ENCODE measurements at regions not wholly inside any gene's neighbourhood (a gene's known extent, or its start where the extent isn't known, plus 50 kb on each side); places are given as distances from the start of the nearest gene placed in this dataset.

GRCh38 chr1:199404976-199405375, 622.5 kb upstream of the NR5A2 start:
- DNase-seq = no peak
- Histone ChIP-seq H3K4me1 (ENCODE audit: control insufficient read depth in 3 of 3, insufficient read depth in 2 of 3, low read depth in 1 of 3, low read length in 2 of 3) (no peaks in the 10 kb centered on the region), H3K27me3 (ENCODE audit: control insufficient read depth in 3 of 3, insufficient read depth in 3 of 3, low read length in 3 of 3) (no peaks in the 10 kb centered on the region), H3K4me3 (ENCODE audit: low read depth in 1 of 3, low read length in 3 of 3) (no peak overlapping the region), H3K27ac (ENCODE audit: low read depth in 1 of 3, low read length in 2 of 3) (no peak overlapping the region), H3K9me3 (ENCODE audit: control insufficient read depth in 2 of 2, insufficient read depth in 1 of 2, low read depth in 1 of 2, low read length in 1 of 2) (no peaks in the 10 kb centered on the region), H3K36me3 (ENCODE audit: control insufficient read depth in 3 of 3, insufficient read depth in 2 of 3, low read depth in 1 of 3, low read length in 3 of 3) (no peaks in the 10 kb centered on the region)
- FAIRE-seq = no peak

- DNase-seq (no peak), FAIRE-seq (no peak)
- H3K27me3 ChIP-seq (ENCODE audit: control insufficient read depth in 3 of 3, insufficient read depth in 3 of 3, low read length in 3 of 3) = no peaks in the 10 kb centered on the region
- 68 to 84% (median 75%) methylated on average over 3 of the region's 3 CpGs for WGBS, 3 donors
- H3K4me3 ChIP-seq (ENCODE audit: low read depth in 1 of 3, low read length in 3 of 3) = no peak overlapping the region
- H3K27ac ChIP-seq (ENCODE audit: low read depth in 1 of 3, low read length in 2 of 3) = no peak overlapping the region
- no peaks in the 10 kb centered on the region for H3K4me1 ChIP-seq (ENCODE audit: control insufficient read depth in 3 of 3, insufficient read depth in 2 of 3, low read depth in 1 of 3, low read length in 2 of 3)
- no peaks in the 10 kb centered on the region for H3K36me3 ChIP-seq (ENCODE audit: control insufficient read depth in 3 of 3, insufficient read depth in 2 of 3, low read depth in 1 of 3, low read length in 3 of 3)
- H3K9me3 ChIP-seq (ENCODE audit: control insufficient read depth in 2 of 2, insufficient read depth in 1 of 2, low read depth in 1 of 2, low read length in 1 of 2) = no peaks in the 10 kb centered on the region
Observed at GRCh38 chr1:199405634-199406196, 621.8 kb upstream of the NR5A2 start.

- no peaks in the 10 kb centered on the region for H3K36me3 ChIP-seq (ENCODE audit: control insufficient read depth in 3 of 3, insufficient read depth in 2 of 3, low read depth in 1 of 3, low read length in 3 of 3)
- H3K27me3 ChIP-seq (ENCODE audit: control insufficient read depth in 3 of 3, insufficient read depth in 3 of 3, low read length in 3 of 3) = no peaks in the 10 kb centered on the region
- no peaks in the 10 kb centered on the region for H3K9me3 ChIP-seq (ENCODE audit: control insufficient read depth in 2 of 2, insufficient read depth in 1 of 2, low read depth in 1 of 2, low read length in 1 of 2)
- no peak overlapping the region for H3K27ac ChIP-seq (ENCODE audit: low read depth in 1 of 3, low read length in 2 of 3)
- WGBS, 3 donors = 69 to 86% (median 77%) methylated on average over 3 of the region's 3 CpGs
- no peaks in the 10 kb centered on the region for H3K4me1 ChIP-seq (ENCODE audit: control insufficient read depth in 3 of 3, insufficient read depth in 2 of 3, low read depth in 1 of 3, low read length in 2 of 3)
- DNase-seq = no peak
- H3K4me3 ChIP-seq (ENCODE audit: low read depth in 1 of 3, low read length in 3 of 3) = no peak overlapping the region
- no peak for FAIRE-seq
Observed at GRCh38 chr1:199410462-199410861, 617.0 kb upstream of the NR5A2 start.

GRCh38 chr1:199411506-199411905, 616.0 kb upstream of the NR5A2 start:
- H3K27me3 ChIP-seq (ENCODE audit: control insufficient read depth in 3 of 3, insufficient read depth in 3 of 3, low read length in 3 of 3) = no peaks in the 10 kb centered on the region
- no peak for DNase-seq
- no peak overlapping the region for H3K27ac ChIP-seq (ENCODE audit: low read depth in 1 of 3, low read length in 2 of 3)
- H3K4me3 ChIP-seq (ENCODE audit: low read depth in 1 of 3, low read length in 3 of 3) = no peak overlapping the region
- FAIRE-seq = no peak
- H3K36me3 ChIP-seq (ENCODE audit: control insufficient read depth in 3 of 3, insufficient read depth in 2 of 3, low read depth in 1 of 3, low read length in 3 of 3) = no peaks in the 10 kb centered on the region
- H3K4me1 ChIP-seq (ENCODE audit: control insufficient read depth in 3 of 3, insufficient read depth in 2 of 3, low read depth in 1 of 3, low read length in 2 of 3) = no peaks in the 10 kb centered on the region
- H3K9me3 ChIP-seq (ENCODE audit: control insufficient read depth in 2 of 2, insufficient read depth in 1 of 2, low read depth in 1 of 2, low read length in 1 of 2) = peaks cover 3 to 4% of the 10 kb centered on the region in 2 donors

- Histone ChIP-seq H3K36me3 (ENCODE audit: control insufficient read depth in 3 of 3, insufficient read depth in 2 of 3, low read depth in 1 of 3, low read length in 3 of 3) (no peaks in the 10 kb centered on the region), H3K9me3 (ENCODE audit: control insufficient read depth in 2 of 2, insufficient read depth in 1 of 2, low read depth in 1 of 2, low read length in 1 of 2) (no peaks in the 10 kb centered on the region), H3K27ac (ENCODE audit: low read depth in 1 of 3, low read length in 2 of 3) (no peak overlapping the region), H3K27me3 (ENCODE audit: control insufficient read depth in 3 of 3, insufficient read depth in 3 of 3, low read length in 3 of 3) (no peaks in the 10 kb centered on the region), H3K4me3 (ENCODE audit: low read depth in 1 of 3, low read length in 3 of 3) (no peak overlapping the region), H3K4me1 (ENCODE audit: control insufficient read depth in 3 of 3, insufficient read depth in 2 of 3, low read depth in 1 of 3, low read length in 2 of 3) (no peaks in the 10 kb centered on the region)
- 56 to 75% (median 59%) methylated on average over 1 of the region's 1 CpG for WGBS, 3 donors
- DNase-seq = no peak
- FAIRE-seq = no peak
Observed at GRCh38 chr1:199422206-199422605, 605.3 kb upstream of the NR5A2 start.

GRCh38 chr1:199447906-199448305, 579.6 kb upstream of the NR5A2 start:
- WGBS, 3 donors = 51 to 62% (median 57%) methylated on average over 4 of the region's 4 CpGs
- Histone ChIP-seq H3K36me3 (ENCODE audit: control insufficient read depth in 3 of 3, insufficient read depth in 2 of 3, low read depth in 1 of 3, low read length in 3 of 3) (no peaks in the 10 kb centered on the region), H3K27me3 (ENCODE audit: control insufficient read depth in 3 of 3, insufficient read depth in 3 of 3, low read length in 3 of 3) (no peaks in the 10 kb centered on the region), H3K4me1 (ENCODE audit: control insufficient read depth in 3 of 3, insufficient read depth in 2 of 3, low read depth in 1 of 3, low read length in 2 of 3) (no peaks in the 10 kb centered on the region), H3K4me3 (ENCODE audit: low read depth in 1 of 3, low read length in 3 of 3) (no peak overlapping the region), H3K27ac (ENCODE audit: low read depth in 1 of 3, low read length in 2 of 3) (no peak overlapping the region), H3K9me3 (ENCODE audit: control insufficient read depth in 2 of 2, insufficient read depth in 1 of 2, low read depth in 1 of 2, low read length in 1 of 2) (no peaks in the 10 kb centered on the region)
- no peak for FAIRE-seq
- no peak for DNase-seq

- no peak overlapping the region for H3K4me3 ChIP-seq (ENCODE audit: low read depth in 1 of 3, low read length in 3 of 3)
- H3K9me3 ChIP-seq (ENCODE audit: control insufficient read depth in 2 of 2, insufficient read depth in 1 of 2, low read depth in 1 of 2, low read length in 1 of 2) = no peaks in the 10 kb centered on the region
- no peaks in the 10 kb centered on the region for H3K27me3 ChIP-seq (ENCODE audit: control insufficient read depth in 3 of 3, insufficient read depth in 3 of 3, low read length in 3 of 3)
- DNase-seq = no peak
- FAIRE-seq = no peak
- no peaks in the 10 kb centered on the region for H3K4me1 ChIP-seq (ENCODE audit: control insufficient read depth in 3 of 3, insufficient read depth in 2 of 3, low read depth in 1 of 3, low read length in 2 of 3)
- 31 to 59% (median 40%) methylated on average over 3 of the region's 3 CpGs for WGBS, 3 donors
- no peaks in the 10 kb centered on the region for H3K36me3 ChIP-seq (ENCODE audit: control insufficient read depth in 3 of 3, insufficient read depth in 2 of 3, low read depth in 1 of 3, low read length in 3 of 3)
- no peak overlapping the region for H3K27ac ChIP-seq (ENCODE audit: low read depth in 1 of 3, low read length in 2 of 3)
Observed at GRCh38 chr1:199448646-199449045, 578.9 kb upstream of the NR5A2 start.

- no peak for DNase-seq
- 42 to 64% (median 42%) methylated on average over 3 of the region's 3 CpGs for WGBS, 3 donors
- FAIRE-seq = no peak
Observed at GRCh38 chr1:199449221-199449620, 578.3 kb upstream of the NR5A2 start.

GRCh38 chr1:199449681-199450080, 577.8 kb upstream of the NR5A2 start:
- Histone ChIP-seq H3K4me1 (ENCODE audit: control insufficient read depth in 3 of 3, insufficient read depth in 2 of 3, low read depth in 1 of 3, low read length in 2 of 3) (no peaks in the 10 kb centered on the region), H3K9me3 (ENCODE audit: control insufficient read depth in 2 of 2, insufficient read depth in 1 of 2, low read depth in 1 of 2, low read length in 1 of 2) (no peaks in the 10 kb centered on the region), H3K27ac (ENCODE audit: low read depth in 1 of 3, low read length in 2 of 3) (no peak overlapping the region), H3K36me3 (ENCODE audit: control insufficient read depth in 3 of 3, insufficient read depth in 2 of 3, low read depth in 1 of 3, low read length in 3 of 3) (no peaks in the 10 kb centered on the region), H3K4me3 (ENCODE audit: low read depth in 1 of 3, low read length in 3 of 3) (no peak overlapping the region), H3K27me3 (ENCODE audit: control insufficient read depth in 3 of 3, insufficient read depth in 3 of 3, low read length in 3 of 3) (no peaks in the 10 kb centered on the region)
- no peak for FAIRE-seq
- DNase-seq = no peak
- 35 to 45% (median 39%) methylated on average over 2 of the region's 2 CpGs for WGBS, 3 donors

More at GRCh38 chr1:199449221-199449620, 578.3 kb upstream of the NR5A2 start:
- H3K36me3 ChIP-seq (ENCODE audit: control insufficient read depth in 3 of 3, insufficient read depth in 2 of 3, low read depth in 1 of 3, low read length in 3 of 3) = no peaks in the 10 kb centered on the region
- H3K4me1 ChIP-seq (ENCODE audit: control insufficient read depth in 3 of 3, insufficient read depth in 2 of 3, low read depth in 1 of 3, low read length in 2 of 3) = no peaks in the 10 kb centered on the region
- no peak overlapping the region for H3K4me3 ChIP-seq (ENCODE audit: low read depth in 1 of 3, low read length in 3 of 3)
- no peaks in the 10 kb centered on the region for H3K9me3 ChIP-seq (ENCODE audit: control insufficient read depth in 2 of 2, insufficient read depth in 1 of 2, low read depth in 1 of 2, low read length in 1 of 2)
- H3K27me3 ChIP-seq (ENCODE audit: control insufficient read depth in 3 of 3, insufficient read depth in 3 of 3, low read length in 3 of 3) = no peaks in the 10 kb centered on the region
- no peak overlapping the region for H3K27ac ChIP-seq (ENCODE audit: low read depth in 1 of 3, low read length in 2 of 3)
